ENCODE measurements at regions not wholly inside any gene's neighbourhood (a gene's known extent, or its start where the extent isn't known, plus 50 kb on each side); places are given as distances from the start of the nearest gene placed in this dataset.

DNA sequence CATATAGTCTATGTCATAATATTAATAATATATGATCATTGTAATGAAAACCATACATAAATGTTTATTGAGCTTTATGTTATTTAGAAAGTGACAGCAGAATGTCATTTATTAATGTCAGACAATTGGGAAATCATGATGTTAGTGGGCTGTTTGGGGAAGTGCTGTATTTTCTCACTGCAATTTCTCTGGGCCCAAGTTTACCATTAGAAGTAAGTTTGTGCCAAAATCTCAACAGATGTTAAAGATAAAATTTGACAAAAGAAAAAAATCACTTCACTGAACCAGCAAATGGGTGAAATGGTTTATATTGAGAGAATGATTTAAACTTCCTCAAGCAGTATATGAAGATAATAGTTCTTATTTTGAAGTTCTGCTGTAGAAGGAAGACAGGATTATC lies 433.2 kb upstream of the SMARCA2 start:
- TF ChIP-seq, protein P1, sequence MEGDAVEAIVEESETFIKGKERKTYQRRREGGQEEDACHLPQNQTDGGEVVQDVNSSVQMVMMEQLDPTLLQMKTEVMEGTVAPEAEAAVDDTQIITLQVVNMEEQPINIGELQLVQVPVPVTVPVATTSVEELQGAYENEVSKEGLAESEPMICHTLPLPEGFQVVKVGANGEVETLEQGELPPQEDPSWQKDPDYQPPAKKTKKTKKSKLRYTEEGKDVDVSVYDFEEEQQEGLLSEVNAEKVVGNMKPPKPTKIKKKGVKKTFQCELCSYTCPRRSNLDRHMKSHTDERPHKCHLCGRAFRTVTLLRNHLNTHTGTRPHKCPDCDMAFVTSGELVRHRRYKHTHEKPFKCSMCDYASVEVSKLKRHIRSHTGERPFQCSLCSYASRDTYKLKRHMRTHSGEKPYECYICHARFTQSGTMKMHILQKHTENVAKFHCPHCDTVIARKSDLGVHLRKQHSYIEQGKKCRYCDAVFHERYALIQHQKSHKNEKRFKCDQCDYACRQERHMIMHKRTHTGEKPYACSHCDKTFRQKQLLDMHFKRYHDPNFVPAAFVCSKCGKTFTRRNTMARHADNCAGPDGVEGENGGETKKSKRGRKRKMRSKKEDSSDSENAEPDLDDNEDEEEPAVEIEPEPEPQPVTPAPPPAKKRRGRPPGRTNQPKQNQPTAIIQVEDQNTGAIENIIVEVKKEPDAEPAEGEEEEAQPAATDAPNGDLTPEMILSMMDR (IDR thresholded peaks at IDR 0.05; ENCODE audit: insufficient read depth, low read length, poor library complexity, severe bottlenecking): no peak
- no peak for TF ChIP-seq EZH2phosphoT487 (conservative IDR thresholded peaks at IDR 0.05; ENCODE audit: low read length)
